Panc1 (cell line): ENCODE measurements at regions not wholly inside any gene's neighbourhood (a gene's known extent, or its start where the extent isn't known, plus 50 kb on each side); places are given as distances from the start of the nearest gene placed in this dataset.

Experiments used
- ATAC-seq: fragments of 200-7000 bp; cut with Tn5 transposase; 2 replicates; pipeline ENCODE4 v1.9.1; 2020; ENCODE audit warnings: mild to moderate bottlenecking, moderate library complexity
- BruUV-seq: library from RNA; stranded (reverse); fragments of 400-500 nt; replicated peaks from 2 replicates; lab custom pipeline; 2021; lab: Mats Ljungman, UMichigan
- CTCF ChIA-PET: fragments of 300-600 bp; sonication (Branson Sonifier 250); formaldehyde crosslinking; loops from one replicate; lab custom pipeline; 2022; ENCODE audit warnings: antibody characterized with exemption; lab: Charles Lee
- POLR2A ChIA-PET: fragments of 300-600 bp; sonication (Branson Sonifier 250); formaldehyde crosslinking; loops from one replicate; lab custom pipeline; 2022; ENCODE audit warnings: antibody characterized with exemption; lab: Charles Lee
- DNase-seq: peaks from one replicate; pipeline ENCODE4 v3.0.0-alpha.2; 2010; ENCODE audit warnings: low read depth, low spot score
- H3K27ac ChIP-seq: 2 replicates; pipeline ENCODE4 v1.5.1; 2011; ENCODE audit warnings: mild to moderate bottlenecking, low read length, inconsistent platforms
- H3K27me3 ChIP-seq: fragments of 200-500 bp; sonication (Bioruptor generic); 2 replicates; pipeline ENCODE4 v1.6.0; 2014; ENCODE audit warnings: low read length, inconsistent platforms; ENCODE audit not compliant: control insufficient read depth, insufficient read depth
- H3K36me3 ChIP-seq: fragments of 200-500 bp; sonication (Bioruptor generic); 2 replicates; pipeline ENCODE4 v1.5.1; 2014; ENCODE audit warnings: inconsistent platforms, mild to moderate bottlenecking, low read length, moderate library complexity; ENCODE audit not compliant: control insufficient read depth, insufficient read depth
- H3K4me1 ChIP-seq: 2 replicates; pipeline ENCODE4 v1.5.1; 2011; ENCODE audit warnings: inconsistent platforms, mild to moderate bottlenecking, low read length, moderate library complexity; ENCODE audit not compliant: control insufficient read depth, insufficient read depth
- H3K4me3 ChIP-seq, 2 experiments: 2 replicates each; pipeline ENCODE4 v1.5.1; 2011 to 2012; ENCODE audit warnings: low read depth in 2 of 2, low read length in 2 of 2, mild to moderate bottlenecking in 2 of 2, inconsistent platforms in 1 of 2, moderate library complexity in 1 of 2
- H3K9me3 ChIP-seq: fragments of 200-500 bp; sonication (Bioruptor generic); 2 replicates; pipeline ENCODE4 v1.5.1; 2014; ENCODE audit warnings: low read depth, mild to moderate bottlenecking, inconsistent platforms, low read length, moderate library complexity; ENCODE audit not compliant: control insufficient read depth, insufficient read depth
- POLR2AphosphoS5 ChIP-seq: IDR thresholded peaks from 2 replicates; pipeline ENCODE4 v1.6.1; 2012; ENCODE audit warnings: mild to moderate bottlenecking, low read depth, low read length, moderate library complexity
- REST ChIP-seq, 2 experiments: IDR thresholded peaks; 2 replicates each; pipeline ENCODE4 v1.6.1; 2011 to 2012; ENCODE audit warnings: low read depth in 2 of 2, control low read depth in 1 of 2, low read length in 1 of 2, mild to moderate bottlenecking in 1 of 2, moderate library complexity in 1 of 2; ENCODE audit not compliant: insufficient read depth in 1 of 2
- SIN3A ChIP-seq: IDR thresholded peaks from 2 replicates; pipeline ENCODE4 v1.6.1; 2012; ENCODE audit warnings: low read depth, mild to moderate bottlenecking, low read length, moderate library complexity, borderline replicate concordance; ENCODE audit not compliant: insufficient read depth
- TCF7L2 ChIP-seq: IDR thresholded peaks from 2 replicates; pipeline ENCODE4 v1.6.1; 2011; ENCODE audit warnings: mild to moderate bottlenecking, low read depth, low read length, inconsistent platforms
- in situ Hi-C: cut with HindIII; loops from 2 replicates; pipeline ENCODE4 v1.10.0; 2016; ENCODE audit warnings: low sequenced_read_pairs, low pct_unique_long_range_greater_than_20kb
- intact Hi-C: fragments of 100-400 bp; cut with micrococcal nuclease; formaldehyde crosslinking; loops from one replicate; pipeline ENCODE4 v1.10.0; 2022; ENCODE audit not compliant: unreplicated experiment
- TF ChIP-seq, protein P1 (sequence below): fragments of 450-650 bp; IDR thresholded peaks from 2 replicates; pipeline ENCODE4 v1.5.1; 2017; ENCODE audit warnings: mild to moderate bottlenecking

GRCh38 chr10:62718585-62718984, 85.9 kb upstream of the ADO start:
- intact Hi-C loops (no loop called here), in situ Hi-C loops (no loop called here)
- TF ChIP-seq, protein P1, sequence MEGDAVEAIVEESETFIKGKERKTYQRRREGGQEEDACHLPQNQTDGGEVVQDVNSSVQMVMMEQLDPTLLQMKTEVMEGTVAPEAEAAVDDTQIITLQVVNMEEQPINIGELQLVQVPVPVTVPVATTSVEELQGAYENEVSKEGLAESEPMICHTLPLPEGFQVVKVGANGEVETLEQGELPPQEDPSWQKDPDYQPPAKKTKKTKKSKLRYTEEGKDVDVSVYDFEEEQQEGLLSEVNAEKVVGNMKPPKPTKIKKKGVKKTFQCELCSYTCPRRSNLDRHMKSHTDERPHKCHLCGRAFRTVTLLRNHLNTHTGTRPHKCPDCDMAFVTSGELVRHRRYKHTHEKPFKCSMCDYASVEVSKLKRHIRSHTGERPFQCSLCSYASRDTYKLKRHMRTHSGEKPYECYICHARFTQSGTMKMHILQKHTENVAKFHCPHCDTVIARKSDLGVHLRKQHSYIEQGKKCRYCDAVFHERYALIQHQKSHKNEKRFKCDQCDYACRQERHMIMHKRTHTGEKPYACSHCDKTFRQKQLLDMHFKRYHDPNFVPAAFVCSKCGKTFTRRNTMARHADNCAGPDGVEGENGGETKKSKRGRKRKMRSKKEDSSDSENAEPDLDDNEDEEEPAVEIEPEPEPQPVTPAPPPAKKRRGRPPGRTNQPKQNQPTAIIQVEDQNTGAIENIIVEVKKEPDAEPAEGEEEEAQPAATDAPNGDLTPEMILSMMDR = no peak
- TF ChIP-seq REST (IDR thresholded peaks at IDR 0.05; ENCODE audit: insufficient read depth in 1 of 2, low read depth in 2 of 2, low read length in 1 of 2) (no peak), TCF7L2 (no peak), POLR2AphosphoS5 (no peak), SIN3A (no peak)
- no peaks in the 10 kb centered on the region for H3K4me1 ChIP-seq
- H3K9me3 ChIP-seq = no peaks in the 10 kb centered on the region
- H3K27me3 ChIP-seq = peaks cover 19% of the 10 kb centered on the region
- ChIA-PET CTCF (no interaction called here), POLR2A (no interaction called here)
- H3K36me3 ChIP-seq = no peaks in the 10 kb centered on the region
- BruUV-seq = no TSS peak
- DNase-seq (no peak), ATAC-seq (no peak)
- H3K27ac ChIP-seq = no peak overlapping the region
- H3K4me3 ChIP-seq = no peak overlapping the region

DNA sequence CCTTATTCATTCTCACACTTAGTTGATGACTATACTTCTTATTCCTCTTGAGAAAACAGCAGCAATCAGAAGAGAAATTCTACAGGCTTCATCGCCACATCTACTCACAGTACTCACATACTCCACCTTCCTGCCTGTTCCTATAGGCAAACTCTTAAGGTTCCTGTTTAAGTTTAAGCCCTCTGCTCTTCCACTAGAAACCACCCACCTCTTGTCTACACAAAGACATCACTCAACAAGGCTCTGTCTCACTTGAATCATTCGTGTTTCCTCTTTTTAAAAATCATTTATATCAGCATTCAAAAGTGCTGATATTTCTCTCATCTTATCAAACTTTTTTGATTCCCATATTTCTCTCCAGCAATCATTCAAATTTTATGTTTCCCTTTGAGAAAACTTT, 85.5 kb upstream of the ADO start:
- in situ Hi-C loops = no loop called here
- Histone ChIP-seq H3K27me3 (peaks cover 19% of the 10 kb centered on the region), H3K4me3 (no peak overlapping the region), H3K36me3 (no peaks in the 10 kb centered on the region), H3K4me1 (no peaks in the 10 kb centered on the region), H3K27ac (no peak overlapping the region), H3K9me3 (no peaks in the 10 kb centered on the region)
- TF ChIP-seq TCF7L2 (no peak), REST (IDR thresholded peaks at IDR 0.05; ENCODE audit: insufficient read depth in 1 of 2, low read depth in 2 of 2, low read length in 1 of 2) (no peak), POLR2AphosphoS5 (no peak), SIN3A (no peak)
- TF ChIP-seq, protein P1 = no peak
- no TSS peak for BruUV-seq
- DNase-seq (no peak), ATAC-seq (no peak)
- ChIA-PET POLR2A (no interaction called here), CTCF (no interaction called here)
- intact Hi-C loops = no loop called here
